Calu3 (cell line): ENCODE measurements at regions not wholly inside any gene's neighbourhood (a gene's known extent, or its start where the extent isn't known, plus 50 kb on each side); places are given as distances from the start of the nearest gene placed in this dataset.

Source experiments
- BruUV-seq: library from RNA; stranded (reverse); fragments of 400-500 nt; replicated peaks from 2 replicates; lab custom pipeline; 2021; lab: Mats Ljungman, UMichigan
- CTCF ChIA-PET: fragments of 300-600 bp; sonication (Branson Sonifier 250); formaldehyde crosslinking; loops from one replicate; lab custom pipeline; 2022; ENCODE audit warnings: antibody characterized with exemption; lab: Charles Lee
- DNase-seq: peaks from one replicate; pipeline ENCODE4 v3.0.0; 2022
- H3K27ac Mint-ChIP-seq: one replicate; pipeline ENCODE4 v1.8.0; 2022; ENCODE audit warnings: mixed read lengths; ENCODE audit not compliant: unreplicated experiment
- H3K27me3 Mint-ChIP-seq: one replicate; pipeline ENCODE4 v1.8.0; 2022; ENCODE audit warnings: mixed read lengths; ENCODE audit not compliant: unreplicated experiment
- H3K36me3 Mint-ChIP-seq: one replicate; pipeline ENCODE4 v1.8.0; 2022; ENCODE audit warnings: mild to moderate bottlenecking, moderate library complexity, mixed read lengths; ENCODE audit not compliant: insufficient read depth, unreplicated experiment
- H3K4me1 Mint-ChIP-seq: one replicate; pipeline ENCODE4 v1.8.0; 2022; ENCODE audit warnings: mild to moderate bottlenecking, low read depth, mixed read lengths; ENCODE audit not compliant: unreplicated experiment
- H3K4me3 Mint-ChIP-seq: one replicate; pipeline ENCODE4 v1.8.0; 2022; ENCODE audit warnings: mild to moderate bottlenecking, low read depth, moderate library complexity, mixed read lengths; ENCODE audit not compliant: unreplicated experiment
- H3K9me3 Mint-ChIP-seq: one replicate; pipeline ENCODE4 v1.8.0; 2022; ENCODE audit warnings: low read depth, mixed read lengths; ENCODE audit not compliant: unreplicated experiment
- CTCF ChIP-seq: fragments of 200-600 bp; IDR thresholded peaks from one replicate; pipeline ENCODE4 v1.8.0; 2022; ENCODE audit warnings: antibody characterized with exemption; ENCODE audit not compliant: unreplicated experiment
- intact Hi-C: fragments of 100-400 bp; cut with micrococcal nuclease; formaldehyde crosslinking; loops from one replicate; pipeline ENCODE4 v1.10.0; 2022; ENCODE audit not compliant: unreplicated experiment

DNA sequence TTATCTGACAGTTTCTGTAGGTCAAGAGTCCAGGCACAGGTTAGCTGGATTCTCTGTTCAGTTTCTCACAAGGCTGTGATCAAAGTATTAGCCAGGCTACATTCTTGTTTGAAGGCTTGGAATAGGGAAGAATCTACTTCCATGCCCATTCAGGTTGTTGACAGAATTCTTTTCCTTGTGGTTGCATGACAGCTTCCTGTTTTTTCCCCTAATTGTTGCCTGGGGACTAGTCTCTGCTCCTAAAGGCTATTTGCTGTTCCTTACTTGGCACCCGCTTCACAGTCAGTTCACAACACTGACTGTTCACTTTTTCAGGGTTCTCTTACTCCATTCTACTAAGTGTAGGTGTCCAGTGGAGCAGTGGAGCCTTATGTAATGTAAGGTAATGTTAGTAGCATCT, 115.4 kb upstream of the GBE1 start:
- Mint-ChIP-seq H3K36me3 (no peaks in the 10 kb centered on the region), H3K27ac (no peak overlapping the region), H3K9me3 (no peaks in the 10 kb centered on the region), H3K4me3 (no peak overlapping the region), H3K4me1 (no peaks in the 10 kb centered on the region), H3K27me3 (no peaks in the 10 kb centered on the region)
- CTCF ChIA-PET = no interaction called here
- no peak for DNase-seq
- intact Hi-C loops = loop anchor here (10.0 kb wide), 1 partner anchor 258 kb away; no protein-coding TSS in a partner anchor
- TF ChIP-seq CTCF = no peak
- BruUV-seq = no TSS peak

DNA sequence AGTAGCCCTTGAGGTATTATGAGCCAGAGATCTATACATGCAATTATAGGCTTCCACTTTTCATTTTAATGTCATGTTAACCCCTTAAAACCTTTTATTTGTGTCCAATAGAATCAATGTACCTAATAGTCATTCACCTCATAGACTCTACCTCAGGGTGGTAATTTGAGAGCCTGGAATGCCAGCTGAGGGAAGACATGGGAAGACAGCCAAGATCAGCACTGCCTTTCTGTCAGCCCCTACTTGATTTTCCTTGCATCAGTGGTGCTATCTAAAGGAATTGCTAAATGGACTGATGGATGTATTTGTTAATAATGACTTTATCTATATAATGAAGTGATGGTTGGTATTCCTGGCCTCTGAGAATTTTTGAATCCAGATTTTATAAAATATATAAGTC, 113.3 kb upstream of the GBE1 start:
- Mint-ChIP-seq H3K4me3 (no peak overlapping the region), H3K4me1 (no peaks in the 10 kb centered on the region), H3K9me3 (no peaks in the 10 kb centered on the region), H3K27ac (no peak overlapping the region), H3K36me3 (no peaks in the 10 kb centered on the region), H3K27me3 (no peaks in the 10 kb centered on the region)
- DNase-seq = no peak
- no peak for TF ChIP-seq CTCF
- CTCF ChIA-PET = no interaction called here
- no TSS peak for BruUV-seq
- intact Hi-C loops = loop anchor here (10.0 kb wide), 1 partner anchor 260 kb away; no protein-coding TSS in a partner anchor

DNA sequence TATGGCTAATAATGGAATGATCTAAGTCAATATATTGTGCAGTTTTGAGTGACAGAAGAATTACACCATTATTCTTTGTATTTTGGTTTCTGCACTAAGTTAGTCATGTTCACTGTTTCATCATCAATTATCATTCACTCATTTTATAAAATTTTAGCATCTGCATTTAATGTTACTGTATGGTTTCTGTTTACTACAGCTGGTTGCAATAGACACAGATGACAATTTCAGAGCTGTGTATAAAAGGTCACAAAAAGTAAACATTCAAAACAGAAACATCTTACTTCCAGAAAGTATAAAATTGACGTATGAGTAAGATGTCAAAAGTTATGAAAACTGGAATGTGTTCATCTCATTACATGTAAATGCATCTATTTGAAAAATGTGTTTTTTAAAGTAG, 111.1 kb upstream of the GBE1 start:
- TF ChIP-seq CTCF = no peak
- no peaks in the 10 kb centered on the region for H3K9me3 Mint-ChIP-seq
- no peaks in the 10 kb centered on the region for H3K36me3 Mint-ChIP-seq
- BruUV-seq = no TSS peak
- intact Hi-C loops = loop anchor here (10.0 kb wide), 1 partner anchor 262 kb away; no protein-coding TSS in a partner anchor
- no peak for DNase-seq
- H3K4me1 Mint-ChIP-seq = no peaks in the 10 kb centered on the region
- no peak overlapping the region for H3K4me3 Mint-ChIP-seq
- no peak overlapping the region for H3K27ac Mint-ChIP-seq
- CTCF ChIA-PET = no interaction called here
- no peaks in the 10 kb centered on the region for H3K27me3 Mint-ChIP-seq

DNA sequence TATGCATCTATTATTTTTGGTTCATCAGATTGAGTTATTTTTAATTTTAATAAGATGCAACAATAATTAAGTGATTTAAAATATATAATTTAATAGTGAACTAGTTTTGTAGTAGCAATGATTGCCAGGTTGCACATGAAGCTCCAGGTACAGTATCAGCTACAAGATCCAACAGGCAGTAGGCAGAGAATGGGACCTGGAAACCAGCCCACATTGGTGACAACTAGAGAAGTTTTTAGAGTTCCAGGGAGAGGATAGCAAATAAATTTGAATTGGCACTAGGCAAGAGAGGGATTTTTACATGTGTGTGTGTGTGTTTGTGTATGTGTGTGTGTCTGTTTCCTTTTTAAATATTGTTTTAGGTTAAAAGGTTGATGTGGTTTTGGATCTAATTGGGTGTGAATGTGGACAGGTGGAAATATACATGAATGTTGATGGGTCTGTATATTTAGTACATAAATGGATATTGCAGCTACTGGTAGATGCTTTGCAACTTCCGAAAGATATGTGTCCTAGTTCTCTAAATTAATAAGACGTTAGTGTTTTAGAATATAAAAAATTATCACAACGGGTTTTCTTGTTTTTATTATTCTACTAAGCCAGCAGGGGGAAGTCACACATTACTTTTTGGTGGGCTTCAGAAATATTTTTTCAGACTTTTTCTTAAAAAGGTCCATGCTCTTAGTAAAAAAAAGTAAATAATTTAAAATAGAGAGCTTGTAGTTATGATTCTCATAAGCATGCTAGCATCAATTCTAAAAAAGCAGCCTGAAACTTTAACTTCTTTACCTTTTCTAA, 110.1 kb upstream of the GBE1 start:
- intact Hi-C loops = loop anchor here (10.0 kb wide), 1 partner anchor 263 kb away; no protein-coding TSS in a partner anchor
- H3K9me3 Mint-ChIP-seq = no peaks in the 10 kb centered on the region
- CTCF ChIA-PET = no interaction called here

More for the DNA sequence above, 110.1 kb upstream of the GBE1 start:
- no peak overlapping the region for H3K4me3 Mint-ChIP-seq
- H3K27me3 Mint-ChIP-seq = no peaks in the 10 kb centered on the region
- no peaks in the 10 kb centered on the region for H3K36me3 Mint-ChIP-seq
- BruUV-seq = no TSS peak
- no peak overlapping the region for H3K27ac Mint-ChIP-seq
- TF ChIP-seq CTCF = no peak
- DNase-seq = no peak
- H3K4me1 Mint-ChIP-seq = no peaks in the 10 kb centered on the region
